SK-N-SH treated with all-trans-retinoic acid at 6 μM for 48 hours (cell line): ENCODE measurements at regions not wholly inside any gene's neighbourhood (a gene's known extent, or its start where the extent isn't known, plus 50 kb on each side); places are given as distances from the start of the nearest gene placed in this dataset.

Experiments used
- ATAC-seq: fragments of 200-7000 bp; cut with Tn5 transposase; 3 replicates; pipeline ENCODE4 v1.9.1; 2020; ENCODE audit warnings: mild to moderate bottlenecking, moderate library complexity
- BACH2 ChIP-seq: fragments of 250-450 bp; sonication (Bioruptor Pico); IDR thresholded peaks from 2 replicates; pipeline ENCODE4 v1.9.0; 2021; ENCODE audit warnings: mild to moderate bottlenecking, borderline replicate concordance
- CSDC2 ChIP-seq: fragments of 250-450 bp; sonication (Bioruptor Pico); IDR thresholded peaks from 2 replicates; pipeline ENCODE4 v1.5.0; 2020; ENCODE audit warnings: mild to moderate bottlenecking, moderate library complexity
- CSRNP3 ChIP-seq: fragments of 250-450 bp; sonication (Bioruptor Pico); IDR thresholded peaks from 2 replicates; pipeline ENCODE4 v1.5.1; 2021; ENCODE audit warnings: mild to moderate bottlenecking, moderate library complexity
- ESRRG ChIP-seq: fragments of 250-450 bp; sonication (Bioruptor Pico); IDR thresholded peaks from 2 replicates; pipeline ENCODE4 v1.6.1; 2021; ENCODE audit warnings: mild to moderate bottlenecking
- GLIS3 ChIP-seq: fragments of 250-450 bp; sonication (Bioruptor Pico); IDR thresholded peaks from 2 replicates; pipeline ENCODE4 v1.5.0; 2020; ENCODE audit warnings: mild to moderate bottlenecking, moderate library complexity
- POU6F1 ChIP-seq: fragments of 250-450 bp; sonication (Bioruptor Pico); IDR thresholded peaks from 2 replicates; pipeline ENCODE4 v1.8.0; 2021; ENCODE audit warnings: low read depth, mild to moderate bottlenecking, moderate library complexity, borderline replicate concordance
- PPARA ChIP-seq: fragments of 250-450 bp; sonication (Bioruptor Pico); IDR thresholded peaks from 2 replicates; pipeline ENCODE4 v1.5.0; 2020; ENCODE audit warnings: mild to moderate bottlenecking, borderline replicate concordance
- TCF4 ChIP-seq: fragments of 250-450 bp; sonication (Bioruptor Pico); IDR thresholded peaks from 2 replicates; pipeline ENCODE4 v1.8.0; 2021; ENCODE audit warnings: mild to moderate bottlenecking, moderate library complexity, borderline replicate concordance
- ZNF565 ChIP-seq: fragments of 450-650 bp; formaldehyde crosslinking; conservative IDR thresholded peaks from 2 replicates; pipeline ENCODE4 v1.5.0; 2020; ENCODE audit warnings: low read depth, mild to moderate bottlenecking, moderate library complexity
- ZNF8 ChIP-seq: fragments of 450-650 bp; formaldehyde crosslinking; IDR thresholded peaks from 2 replicates; pipeline ENCODE4 v1.5.0; 2020; ENCODE audit warnings: mild to moderate bottlenecking, moderate library complexity

GRCh38 chr6:33854572-33855030 lies 50.8 kb upstream of the MLN start:
- ATAC-seq, result peak; percentile 20
- no peak for TF ChIP-seq PPARA

- TF ChIP-seq CSRNP3 (CRISPR knock-in tag), result no peak
- no peak for TF ChIP-seq TCF4 (CRISPR knock-in tag)
- no peak for TF ChIP-seq PPARA
- TF ChIP-seq GLIS3 (CRISPR knock-in tag), result no peak
- TF ChIP-seq POU6F1 (CRISPR knock-in tag), result no peak
- TF ChIP-seq CSDC2, result no peak
- TF ChIP-seq ESRRG, result no peak
- TF ChIP-seq BACH2, result no peak
- TF ChIP-seq ZNF8 (CRISPR knock-in tag), result no peak
- no peak for TF ChIP-seq ZNF565 (CRISPR knock-in tag)
- ATAC-seq, result no peak
Observed at GRCh38 chr6:33853736-33854135, 49.9 kb upstream of the MLN start.
